NCI-H748 (cell line): ENCODE measurements at regions not wholly inside any gene's neighbourhood (a gene's known extent, or its start where the extent isn't known, plus 50 kb on each side); places are given as distances from the start of the nearest gene placed in this dataset.
A peak's percentile ranks its signal among the peaks of the same experiment; 100 is the strongest.

Experiments used
- DNase-seq: peaks from one replicate; lab custom pipeline; 2025; ENCODE audit not compliant: unreplicated experiment; lab: John Stamatoyannopoulos, UW

- peak; percentile 78 for DNase-seq
These were observed 174.8 kb downstream of the IBTK start for GRCh38 chr6:82072751-82073150.

- DNase-seq, result peak; percentile 98
These were observed 175.4 kb downstream of the IBTK start for GRCh38 chr6:82072121-82072521.

- no peak for DNase-seq
These were observed 178.8 kb downstream of the IBTK start for GRCh38 chr6:82068721-82069120.

- DNase-seq, result no peak
These were observed 180.5 kb downstream of the IBTK start for GRCh38 chr6:82066991-82067411.

GRCh38 chr6:82066196-82066595 lies 181.3 kb downstream of the IBTK start:
- DNase-seq, result no peak

GRCh38 chr6:82063574-82063973 lies 184.0 kb downstream of the IBTK start:
- DNase-seq, result no peak

- DNase-seq, result no peak
These were observed 185.3 kb downstream of the IBTK start for GRCh38 chr6:82062219-82062618.

- DNase-seq, result peak; percentile 97
These were observed 189.5 kb downstream of the IBTK start for GRCh38 chr6:82057846-82058554.

GRCh38 chr6:82056567-82056966 lies 191.0 kb downstream of the IBTK start:
- peak; percentile 24 for DNase-seq

GRCh38 chr6:82045965-82046756 lies 201.4 kb downstream of the IBTK start:
- no peak for DNase-seq

- DNase-seq, result peak; percentile 72
These were observed 206.9 kb downstream of the IBTK start for GRCh38 chr6:82040405-82041221.

- DNase-seq, result no peak
These were observed 208.9 kb downstream of the IBTK start for GRCh38 chr6:82038631-82039030.

GRCh38 chr6:82035526-82035925 lies 212.0 kb downstream of the IBTK start:
- DNase-seq, result no peak

- no peak for DNase-seq
These were observed 213.8 kb downstream of the IBTK start for GRCh38 chr6:82033631-82034211.

- no peak for DNase-seq
These were observed 215.1 kb downstream of the IBTK start for GRCh38 chr6:82032444-82032843.

- DNase-seq, result no peak
These were observed 216.6 kb downstream of the IBTK start for GRCh38 chr6:82030761-82031503.

- no peak for DNase-seq
These were observed 217.2 kb downstream of the IBTK start for GRCh38 chr6:82030301-82030700.

GRCh38 chr6:82025271-82025670 lies 222.3 kb downstream of the IBTK start:
- no peak for DNase-seq

GRCh38 chr6:82022614-82023129 lies 224.9 kb downstream of the IBTK start:
- DNase-seq, result no peak

- no peak for DNase-seq
These were observed 229.8 kb downstream of the IBTK start for GRCh38 chr6:82017773-82018172.
